WERI-Rb-1 (cell line): ENCODE measurements at regions not wholly inside any gene's neighbourhood (a gene's known extent, or its start where the extent isn't known, plus 50 kb on each side); places are given as distances from the start of the nearest gene placed in this dataset.

Experiments
- DNase-seq: peaks from one replicate; pipeline ENCODE4 v3.0.0-alpha.2; 2020
- H3K27ac ChIP-seq: fragments of 250-450 bp; sonication (Bioruptor Pico); 2 replicates; pipeline ENCODE4 v1.5.1; 2020; ENCODE audit warnings: mild to moderate bottlenecking, moderate library complexity
- H3K27me3 ChIP-seq: fragments of 250-450 bp; sonication (Bioruptor Pico); 2 replicates; pipeline ENCODE4 v1.5.1; 2021; ENCODE audit warnings: mild to moderate bottlenecking, low read depth, moderate library complexity; ENCODE audit not compliant: insufficient read depth, severe bottlenecking
- H3K36me3 ChIP-seq: fragments of 250-450 bp; sonication (Bioruptor Pico); 2 replicates; pipeline ENCODE4 v1.5.1; 2020; ENCODE audit warnings: mild to moderate bottlenecking, moderate library complexity
- H3K4me3 ChIP-seq: 2 replicates; pipeline ENCODE4 v1.5.1; 2011; ENCODE audit warnings: low read depth, mild to moderate bottlenecking, control low read depth, low read length
- H3K9me3 ChIP-seq: fragments of 250-450 bp; sonication (Bioruptor Pico); 2 replicates; pipeline ENCODE4 v1.5.1; 2021; ENCODE audit warnings: mild to moderate bottlenecking, moderate library complexity; ENCODE audit not compliant: severe bottlenecking
- TF ChIP-seq, protein P1 (sequence below): IDR thresholded peaks from 2 replicates; pipeline ENCODE4 v1.5.1; 2011; ENCODE audit warnings: low read depth, mild to moderate bottlenecking, control low read depth, inconsistent platforms, low read length

DNA sequence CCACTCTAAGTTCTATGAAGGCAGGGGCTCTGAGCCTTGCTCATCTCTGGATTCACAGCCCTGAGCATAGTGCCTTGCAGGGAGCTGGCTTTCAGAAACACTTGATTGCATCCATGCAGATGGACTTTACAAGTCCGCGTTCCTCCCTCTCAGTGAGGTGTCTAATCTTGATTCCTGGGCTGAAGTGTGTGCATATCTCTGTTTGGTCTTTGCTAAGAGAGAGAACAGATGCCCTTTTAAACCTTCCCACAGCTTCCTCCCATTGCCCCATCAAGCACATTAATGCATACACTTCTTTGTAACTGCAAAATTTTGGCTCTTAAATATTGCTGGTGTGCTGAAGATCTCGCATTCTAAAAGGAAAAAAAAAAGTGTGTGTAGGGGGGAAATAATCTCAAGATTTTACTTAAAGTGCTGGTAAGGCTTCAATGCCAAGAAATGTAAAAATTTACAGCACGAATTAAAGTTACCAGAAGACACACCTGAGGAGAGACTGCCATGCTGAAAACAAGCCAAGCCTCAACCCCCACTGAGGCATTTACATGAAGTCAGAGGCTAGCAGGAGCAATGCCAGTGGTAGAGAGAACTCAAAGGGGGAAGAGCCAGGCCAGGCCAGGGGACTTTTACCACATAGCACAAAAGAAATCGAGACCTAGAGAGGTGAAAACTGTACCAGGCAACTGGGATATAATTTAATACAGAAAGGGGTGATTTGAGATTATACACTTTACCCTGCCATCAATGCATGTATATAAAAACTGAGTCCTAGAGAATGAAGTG, 492.1 kb downstream of the SOX6 start:
- H3K27me3 ChIP-seq = no peaks in the 10 kb centered on the region
- DNase-seq = no peak
- no peaks in the 10 kb centered on the region for H3K9me3 ChIP-seq
- TF ChIP-seq, protein P1, sequence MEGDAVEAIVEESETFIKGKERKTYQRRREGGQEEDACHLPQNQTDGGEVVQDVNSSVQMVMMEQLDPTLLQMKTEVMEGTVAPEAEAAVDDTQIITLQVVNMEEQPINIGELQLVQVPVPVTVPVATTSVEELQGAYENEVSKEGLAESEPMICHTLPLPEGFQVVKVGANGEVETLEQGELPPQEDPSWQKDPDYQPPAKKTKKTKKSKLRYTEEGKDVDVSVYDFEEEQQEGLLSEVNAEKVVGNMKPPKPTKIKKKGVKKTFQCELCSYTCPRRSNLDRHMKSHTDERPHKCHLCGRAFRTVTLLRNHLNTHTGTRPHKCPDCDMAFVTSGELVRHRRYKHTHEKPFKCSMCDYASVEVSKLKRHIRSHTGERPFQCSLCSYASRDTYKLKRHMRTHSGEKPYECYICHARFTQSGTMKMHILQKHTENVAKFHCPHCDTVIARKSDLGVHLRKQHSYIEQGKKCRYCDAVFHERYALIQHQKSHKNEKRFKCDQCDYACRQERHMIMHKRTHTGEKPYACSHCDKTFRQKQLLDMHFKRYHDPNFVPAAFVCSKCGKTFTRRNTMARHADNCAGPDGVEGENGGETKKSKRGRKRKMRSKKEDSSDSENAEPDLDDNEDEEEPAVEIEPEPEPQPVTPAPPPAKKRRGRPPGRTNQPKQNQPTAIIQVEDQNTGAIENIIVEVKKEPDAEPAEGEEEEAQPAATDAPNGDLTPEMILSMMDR = no peak
- H3K4me3 ChIP-seq = no peak overlapping the region
- no peak overlapping the region for H3K27ac ChIP-seq
- H3K36me3 ChIP-seq = no peaks in the 10 kb centered on the region

DNA sequence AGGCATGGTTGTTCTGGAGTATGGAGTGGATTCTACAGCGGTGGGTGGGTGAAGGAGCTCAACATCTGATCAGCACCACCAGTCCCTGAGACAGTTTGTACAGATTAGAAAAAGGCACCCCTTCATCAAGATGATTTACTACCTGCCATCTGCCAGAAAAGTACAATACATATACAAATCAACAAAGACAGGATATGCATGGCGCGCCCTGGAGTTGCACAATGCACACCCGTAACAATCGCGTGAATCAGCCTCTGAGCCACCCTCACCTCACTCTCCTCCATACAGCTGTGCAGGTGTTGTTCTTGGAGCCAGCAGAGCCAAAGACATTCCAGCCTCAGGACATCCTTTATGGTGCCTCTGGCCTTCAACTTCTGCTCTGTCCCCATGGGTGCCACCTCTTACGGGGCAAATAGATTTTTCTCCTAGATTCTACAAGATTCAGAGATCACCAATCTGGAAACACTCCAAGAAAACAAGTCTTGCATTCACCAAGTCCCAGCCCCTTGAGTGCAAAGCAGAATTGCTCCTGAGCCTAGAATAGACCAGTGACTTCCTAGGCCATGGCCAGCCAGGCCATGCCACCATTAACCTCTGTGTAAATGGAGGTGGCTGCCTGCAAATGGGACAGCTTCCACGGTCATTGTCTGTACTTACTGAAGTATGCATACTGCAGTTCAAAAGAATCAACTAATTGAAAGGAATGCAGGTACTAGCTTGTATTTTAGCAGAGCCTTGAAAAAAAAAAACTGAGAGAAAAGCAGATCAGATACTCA, 490.9 kb downstream of the SOX6 start:
- TF ChIP-seq, protein P1 = no peak
- H3K36me3 ChIP-seq = no peaks in the 10 kb centered on the region
- H3K27ac ChIP-seq = no peak overlapping the region
- no peak for DNase-seq
- H3K27me3 ChIP-seq = no peaks in the 10 kb centered on the region
- H3K9me3 ChIP-seq = no peaks in the 10 kb centered on the region
- H3K4me3 ChIP-seq = no peak overlapping the region

DNA sequence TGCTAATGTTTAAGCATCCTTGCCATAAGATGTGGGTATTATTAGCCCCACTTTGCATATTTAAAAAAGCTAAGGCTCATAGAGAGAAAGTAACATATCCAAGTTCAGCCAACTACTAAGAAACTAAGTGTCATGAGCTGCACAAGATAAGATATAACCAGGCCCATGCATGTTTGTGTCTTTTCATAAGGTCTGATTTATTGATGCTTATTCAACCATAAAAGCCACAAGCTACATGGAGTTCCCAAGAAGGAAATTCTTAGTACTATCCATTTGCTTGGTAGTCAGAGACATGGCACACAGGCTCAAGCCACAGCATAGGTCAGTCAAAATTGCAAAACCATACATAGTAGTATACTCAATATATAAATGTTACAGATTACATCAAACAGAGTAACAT, 488.5 kb downstream of the SOX6 start:
- no peak for DNase-seq
- Histone ChIP-seq H3K9me3 (no peaks in the 10 kb centered on the region), H3K27me3 (peaks cover 4% of the 10 kb centered on the region), H3K36me3 (no peaks in the 10 kb centered on the region), H3K27ac (no peak overlapping the region), H3K4me3 (no peak overlapping the region)
- TF ChIP-seq, protein P1 = no peak

DNA sequence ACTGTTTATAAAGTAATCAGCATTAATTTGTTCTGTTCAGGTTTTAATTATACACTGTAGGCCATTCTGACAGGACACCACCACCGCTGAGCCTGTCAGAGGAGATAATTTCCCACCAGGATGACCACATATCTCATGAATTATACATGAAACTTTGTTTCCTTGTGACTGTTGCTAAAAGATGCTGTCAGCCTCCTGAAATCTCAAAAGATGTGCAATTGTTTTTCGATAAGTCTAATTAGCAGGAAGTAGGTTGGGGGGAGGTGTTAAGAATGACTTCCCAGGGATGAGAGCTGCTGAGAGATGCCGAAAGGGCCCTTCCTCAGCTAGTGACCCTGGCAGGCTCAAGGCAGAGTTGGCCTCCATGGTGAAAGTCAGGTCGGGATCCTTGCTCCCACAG, 485.4 kb downstream of the SOX6 start:
- Histone ChIP-seq H3K4me3 (no peak overlapping the region), H3K9me3 (no peaks in the 10 kb centered on the region), H3K27me3 (peaks cover 4% of the 10 kb centered on the region), H3K27ac (no peak overlapping the region), H3K36me3 (no peaks in the 10 kb centered on the region)
- no peak for DNase-seq
- TF ChIP-seq, protein P1 = no peak

DNA sequence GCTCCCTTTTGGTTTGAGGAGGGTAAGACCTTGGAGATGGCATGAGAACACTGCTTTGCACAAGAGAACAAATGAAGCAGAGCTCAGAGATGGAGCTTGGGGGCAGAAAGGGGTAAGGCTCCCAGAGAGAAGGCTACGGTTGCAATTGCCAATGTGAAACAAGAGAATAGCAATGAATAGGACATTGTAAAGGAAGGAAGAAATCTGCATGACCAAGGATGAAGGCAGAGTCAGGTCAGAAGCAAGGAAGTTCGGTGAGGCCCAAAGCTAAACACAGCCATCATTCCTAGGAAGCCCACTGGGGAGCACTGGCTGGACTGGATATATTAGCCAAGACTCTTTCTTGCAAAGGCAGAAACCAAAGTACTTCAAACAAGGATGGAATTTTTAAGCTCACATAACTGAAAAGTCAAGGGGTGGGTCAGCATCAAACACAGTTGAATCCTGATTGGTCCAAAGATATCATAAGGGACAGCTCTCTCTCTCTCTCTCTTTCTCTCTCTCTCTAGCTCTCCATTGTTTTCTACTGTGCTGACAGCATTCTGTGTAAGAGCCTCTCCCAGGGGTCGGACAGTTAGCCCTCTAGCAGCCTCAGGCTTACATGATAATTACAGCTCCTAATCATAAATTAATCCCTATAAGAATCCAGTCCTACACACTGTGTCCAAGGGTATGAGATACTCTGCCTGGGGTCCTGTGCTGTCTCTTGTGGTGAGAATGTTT, 484.3 kb downstream of the SOX6 start:
- DNase-seq = no peak
- Histone ChIP-seq H3K4me3 (no peak overlapping the region), H3K9me3 (no peaks in the 10 kb centered on the region), H3K27me3 (peaks cover 4% of the 10 kb centered on the region), H3K36me3 (no peaks in the 10 kb centered on the region), H3K27ac (no peak overlapping the region)
- TF ChIP-seq, protein P1 = no peak
